HepG2 (cell line): ENCODE measurements at regions not wholly inside any gene's neighbourhood (a gene's known extent, or its start where the extent isn't known, plus 50 kb on each side); places are given as distances from the start of the nearest gene placed in this dataset.

Experiments used
- ATAC-seq: fragments of 200-7000 bp; cut with Tn5 transposase; 3 replicates; pipeline ENCODE4 v1.9.1; 2020; ENCODE audit warnings: mild to moderate bottlenecking, moderate library complexity
- BruUV-seq: library from RNA; stranded (reverse); fragments of 400-500 nt; replicated peaks from 2 replicates; lab custom pipeline; 2021; lab: Mats Ljungman, UMichigan
- CTCF ChIA-PET: fragments of 300-600 bp; formaldehyde crosslinking; extraction: SDS; loops from one replicate; lab custom pipeline; 2021; ENCODE audit warnings: low total read pairs, inconsistent platforms, low intra/inter-chr PET ratio; lab: Yijun Ruan, JAX
- POLR2A ChIA-PET: fragments of 350-600 bp; sonication (Branson Sonifier 250); formaldehyde crosslinking; loops from one replicate; lab custom pipeline; 2020; ENCODE audit warnings: antibody characterized with exemption, inconsistent platforms; lab: Yijun Ruan, JAX
- DNase-seq: peaks from one replicate; pipeline ENCODE4 v3.0.0-alpha.2; 2015; ENCODE audit warnings: low spot score
- FAIRE-seq: peaks from 3 replicates; lab custom pipeline; 2011; peaks lifted over from hg19 to GRCh38; lab: Jason Lieb, UNC
- H2AFZ ChIP-seq: one replicate; pipeline ENCODE4 v1.6.1; 2011; ENCODE audit warnings: low read length, inconsistent platforms
- H3K27ac ChIP-seq: fragments of 300-600 bp; 3 replicates; pipeline ENCODE4 v1.8.0; 2011; ENCODE audit warnings: mixed run types, mild to moderate bottlenecking, mixed read lengths, low read length, inconsistent platforms; ENCODE audit not compliant: insufficient read depth; ENCODE audit errors: extremely low read length
- H3K27me3 ChIP-seq, 2 experiments: fragments of 200-600 bp in 1 of 2; 2 replicates in 1 of 2; 3 replicates in 1 of 2; pipeline versions ENCODE4 v1.6.0 to v1.8.0; 2011; ENCODE audit warnings: low read length in 2 of 2, mild to moderate bottlenecking in 2 of 2, moderate library complexity in 2 of 2, inconsistent platforms in 1 of 2; ENCODE audit not compliant: insufficient read depth in 2 of 2, control insufficient read depth in 1 of 2
- H3K36me3 ChIP-seq, 2 experiments: fragments of 200-600 bp in 1 of 2; replicated peaks in 1 of 2; 2 replicates in 1 of 2; 3 replicates in 1 of 2; pipeline versions ENCODE4 v1.5.1 to v1.8.0; 2011; ENCODE audit warnings: low read length in 2 of 2, inconsistent platforms in 1 of 2; ENCODE audit not compliant: insufficient read depth in 2 of 2, control insufficient read depth in 1 of 2
- H3K4me1 ChIP-seq: 2 replicates; pipeline ENCODE4 v1.5.1; 2012; ENCODE audit warnings: low read length, inconsistent platforms; ENCODE audit not compliant: insufficient read depth
- H3K4me2 ChIP-seq: 2 replicates; pipeline ENCODE4 v1.6.0; 2011; ENCODE audit warnings: low read depth, low read length, inconsistent platforms
- H3K4me3 ChIP-seq, 3 experiments: fragments of 200-600 bp in 1 of 3; sonication (generic), shearing (Covaris generic) in 1 of 3; replicated peaks in 1 of 3; 2 replicates each; pipeline ENCODE4 v1.5.1; 2011 to 2016; ENCODE audit warnings: low read length in 3 of 3, inconsistent platforms in 2 of 3, low read depth in 2 of 3, mild to moderate bottlenecking in 2 of 3, control low read depth in 1 of 3, mixed read lengths in 1 of 3; ENCODE audit not compliant: insufficient read depth in 1 of 3
- H3K79me2 ChIP-seq: one replicate; pipeline ENCODE4 v1.6.1; 2011; ENCODE audit warnings: low read length, inconsistent platforms; ENCODE audit not compliant: insufficient read depth
- H3K9ac ChIP-seq: 2 replicates; pipeline ENCODE4 v1.6.0; 2011; ENCODE audit warnings: mild to moderate bottlenecking, low read depth, low read length, inconsistent platforms; ENCODE audit not compliant: insufficient read depth
- H3K9me3 ChIP-seq: 2 replicates; pipeline ENCODE4 v1.5.1; 2012; ENCODE audit warnings: mild to moderate bottlenecking, low read length
- H4K20me1 ChIP-seq: 2 replicates; pipeline ENCODE4 v1.6.0; 2011; ENCODE audit warnings: inconsistent platforms, mild to moderate bottlenecking, low read length, moderate library complexity; ENCODE audit not compliant: insufficient read depth
- GATA4 ChIP-seq: sonication (generic); IDR thresholded peaks from 2 replicates; pipeline ENCODE4 v1.6.1; 2016; ENCODE audit warnings: antibody characterized with exemption, low read depth, borderline replicate concordance
- HNRNPK ChIP-seq: fragments of 200-400 bp; formaldehyde crosslinking; IDR thresholded peaks from 2 replicates; pipeline ENCODE4 v1.6.1; 2018; ENCODE audit warnings: low read length, low read depth, moderate library complexity, mild to moderate bottlenecking; ENCODE audit not compliant: poor library complexity, severe bottlenecking
- MIER3 ChIP-seq: IDR thresholded peaks from 2 replicates; pipeline ENCODE4 v1.6.1; 2016; ENCODE audit warnings: missing compliant biosample characterization, borderline replicate concordance
- NRL ChIP-seq: sonication (generic); formaldehyde crosslinking; IDR thresholded peaks from 2 replicates; pipeline ENCODE4 v1.5.0; 2020; ENCODE audit warnings: missing genetic modification reagents, mild to moderate bottlenecking, moderate library complexity, borderline replicate concordance
- SP140L ChIP-seq: sonication (generic); formaldehyde crosslinking; IDR thresholded peaks from 2 replicates; pipeline ENCODE4 v1.4.0; 2020; ENCODE audit warnings: missing genetic modification reagents, borderline replicate concordance
- ZNF136 ChIP-seq: sonication (generic); formaldehyde crosslinking; IDR thresholded peaks from 2 replicates; pipeline ENCODE4 v1.8.1; 2022; ENCODE audit warnings: low read depth, mild to moderate bottlenecking, moderate library complexity, missing genetic modification reagents
- ZNF253 ChIP-seq: sonication (generic); formaldehyde crosslinking; IDR thresholded peaks from 2 replicates; pipeline ENCODE4 v1.8.0; 2022; ENCODE audit warnings: mild to moderate bottlenecking, missing genetic modification reagents, borderline replicate concordance
- ZNF816 ChIP-seq: sonication (generic); formaldehyde crosslinking; IDR thresholded peaks from 2 replicates; pipeline ENCODE4 v1.8.0; 2022; ENCODE audit warnings: missing genetic modification reagents, mild to moderate bottlenecking, borderline replicate concordance
- in situ Hi-C: cut with HindIII; loops from 2 replicates; pipeline ENCODE4 v1.10.0; 2017; ENCODE audit warnings: low pct_unique_long_range_greater_than_20kb; ENCODE audit not compliant: extremely low pct_ligation_motif_present
- intact Hi-C: fragments of 100-400 bp; cut with micrococcal nuclease; formaldehyde crosslinking; loops from one replicate; pipeline ENCODE4 v1.10.0; 2022; ENCODE audit not compliant: unreplicated experiment
- TF ChIP-seq, protein P1 (sequence below): IDR thresholded peaks from 2 replicates; pipeline ENCODE4 v1.6.1; 2012; ENCODE audit warnings: low read length, improper control_type of control experiment
- TF ChIP-seq, protein P2 (sequence below): sonication (generic); formaldehyde crosslinking; IDR thresholded peaks from 2 replicates; pipeline ENCODE4 v1.5.0; 2020; ENCODE audit warnings: missing genetic modification reagents, mild to moderate bottlenecking, borderline replicate concordance
- TF ChIP-seq, protein P3 (sequence below): IDR thresholded peaks from 2 replicates; pipeline ENCODE4 v1.6.1; 2016; ENCODE audit warnings: low read depth, missing genetic modification reagents, missing compliant biosample characterization
- TF ChIP-seq, protein P4 (sequence below): sonication (generic); IDR thresholded peaks from 2 replicates; pipeline ENCODE4 v1.6.1; 2016; ENCODE audit warnings: low read depth, borderline replicate concordance

DNA sequence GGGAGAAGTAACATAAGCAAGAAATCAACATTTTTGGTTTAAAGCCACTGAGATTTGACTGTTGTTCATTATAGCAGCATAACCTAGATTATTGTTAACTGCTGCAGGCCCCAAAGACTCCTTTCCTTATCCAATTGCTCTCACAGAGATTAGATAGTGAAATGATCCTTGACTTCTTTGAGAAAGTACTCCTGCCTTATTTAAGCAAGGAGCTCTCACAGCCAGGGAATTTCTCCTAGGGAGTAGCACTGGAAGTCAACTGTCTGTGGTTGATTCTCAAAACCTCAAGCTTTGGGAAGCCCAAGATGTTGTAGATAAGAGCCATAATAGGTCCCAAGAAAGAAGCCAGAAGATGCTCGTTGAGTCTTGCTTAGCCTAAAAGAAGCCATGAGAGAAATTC is 151.8 kb upstream of the TSC22D2 start (continued):
- TF ChIP-seq ZNF253 (CRISPR knock-in tag) (no peak), GATA4 (no peak), MIER3 (CRISPR knock-in tag) (no peak)

DNA sequence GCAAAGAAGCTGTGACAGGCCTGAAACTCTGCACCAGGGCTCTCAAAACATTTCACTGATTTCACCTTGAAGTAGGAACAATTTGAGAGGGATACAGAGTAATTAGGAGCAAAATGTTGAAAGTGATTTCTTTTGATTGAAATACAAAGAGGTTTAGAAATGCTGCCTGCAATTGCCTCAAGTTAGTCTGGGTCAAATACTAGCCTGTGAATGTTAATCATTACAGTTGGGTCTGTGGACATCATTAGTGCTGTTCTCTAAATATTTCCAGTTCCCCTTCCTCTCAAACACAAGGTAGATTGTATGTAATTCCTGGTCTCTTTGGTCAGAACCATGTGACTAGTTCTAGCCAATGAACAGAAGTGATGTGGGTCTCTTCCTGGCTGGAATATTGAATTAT is 152.3 kb upstream of the TSC22D2 start:
- H3K4me1 ChIP-seq: peaks cover 30% of the 10 kb centered on the region
- FAIRE-seq: no peak
- in situ Hi-C loops: no loop called here
- TF ChIP-seq NRL (no peak), SP140L (CRISPR knock-in tag) (no peak), ZNF816 (no peak), ZNF136 (CRISPR knock-in tag) (no peak), HNRNPK (no peak)
- TF ChIP-seq, protein P1, sequence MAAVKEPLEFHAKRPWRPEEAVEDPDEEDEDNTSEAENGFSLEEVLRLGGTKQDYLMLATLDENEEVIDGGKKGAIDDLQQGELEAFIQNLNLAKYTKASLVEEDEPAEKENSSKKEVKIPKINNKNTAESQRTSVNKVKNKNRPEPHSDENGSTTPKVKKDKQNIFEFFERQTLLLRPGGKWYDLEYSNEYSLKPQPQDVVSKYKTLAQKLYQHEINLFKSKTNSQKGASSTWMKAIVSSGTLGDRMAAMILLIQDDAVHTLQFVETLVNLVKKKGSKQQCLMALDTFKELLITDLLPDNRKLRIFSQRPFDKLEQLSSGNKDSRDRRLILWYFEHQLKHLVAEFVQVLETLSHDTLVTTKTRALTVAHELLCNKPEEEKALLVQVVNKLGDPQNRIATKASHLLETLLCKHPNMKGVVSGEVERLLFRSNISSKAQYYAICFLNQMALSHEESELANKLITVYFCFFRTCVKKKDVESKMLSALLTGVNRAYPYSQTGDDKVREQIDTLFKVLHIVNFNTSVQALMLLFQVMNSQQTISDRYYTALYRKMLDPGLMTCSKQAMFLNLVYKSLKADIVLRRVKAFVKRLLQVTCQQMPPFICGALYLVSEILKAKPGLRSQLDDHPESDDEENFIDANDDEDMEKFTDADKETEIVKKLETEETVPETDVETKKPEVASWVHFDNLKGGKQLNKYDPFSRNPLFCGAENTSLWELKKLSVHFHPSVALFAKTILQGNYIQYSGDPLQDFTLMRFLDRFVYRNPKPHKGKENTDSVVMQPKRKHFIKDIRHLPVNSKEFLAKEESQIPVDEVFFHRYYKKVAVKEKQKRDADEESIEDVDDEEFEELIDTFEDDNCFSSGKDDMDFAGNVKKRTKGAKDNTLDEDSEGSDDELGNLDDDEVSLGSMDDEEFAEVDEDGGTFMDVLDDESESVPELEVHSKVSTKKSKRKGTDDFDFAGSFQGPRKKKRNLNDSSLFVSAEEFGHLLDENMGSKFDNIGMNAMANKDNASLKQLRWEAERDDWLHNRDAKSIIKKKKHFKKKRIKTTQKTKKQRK: no peak
- TF ChIP-seq, protein P2, sequence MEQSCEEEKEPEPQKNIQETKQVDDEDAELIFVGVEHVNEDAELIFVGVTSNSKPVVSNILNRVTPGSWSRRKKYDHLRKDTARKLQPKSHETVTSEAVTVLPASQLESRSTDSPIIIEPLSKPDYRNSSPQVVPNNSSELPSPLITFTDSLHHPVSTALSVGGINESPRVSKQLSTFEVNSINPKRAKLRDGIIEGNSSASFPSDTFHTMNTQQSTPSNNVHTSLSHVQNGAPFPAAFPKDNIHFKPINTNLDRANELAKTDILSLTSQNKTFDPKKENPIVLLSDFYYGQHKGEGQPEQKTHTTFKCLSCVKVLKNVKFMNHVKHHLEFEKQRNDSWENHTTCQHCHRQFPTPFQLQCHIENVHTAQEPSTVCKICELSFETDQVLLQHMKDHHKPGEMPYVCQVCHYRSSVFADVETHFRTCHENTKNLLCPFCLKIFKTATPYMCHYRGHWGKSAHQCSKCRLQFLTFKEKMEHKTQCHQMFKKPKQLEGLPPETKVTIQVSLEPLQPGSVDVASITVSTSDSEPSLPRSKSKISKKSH (CRISPR knock-in tag): no peak
- TF ChIP-seq, protein P3, sequence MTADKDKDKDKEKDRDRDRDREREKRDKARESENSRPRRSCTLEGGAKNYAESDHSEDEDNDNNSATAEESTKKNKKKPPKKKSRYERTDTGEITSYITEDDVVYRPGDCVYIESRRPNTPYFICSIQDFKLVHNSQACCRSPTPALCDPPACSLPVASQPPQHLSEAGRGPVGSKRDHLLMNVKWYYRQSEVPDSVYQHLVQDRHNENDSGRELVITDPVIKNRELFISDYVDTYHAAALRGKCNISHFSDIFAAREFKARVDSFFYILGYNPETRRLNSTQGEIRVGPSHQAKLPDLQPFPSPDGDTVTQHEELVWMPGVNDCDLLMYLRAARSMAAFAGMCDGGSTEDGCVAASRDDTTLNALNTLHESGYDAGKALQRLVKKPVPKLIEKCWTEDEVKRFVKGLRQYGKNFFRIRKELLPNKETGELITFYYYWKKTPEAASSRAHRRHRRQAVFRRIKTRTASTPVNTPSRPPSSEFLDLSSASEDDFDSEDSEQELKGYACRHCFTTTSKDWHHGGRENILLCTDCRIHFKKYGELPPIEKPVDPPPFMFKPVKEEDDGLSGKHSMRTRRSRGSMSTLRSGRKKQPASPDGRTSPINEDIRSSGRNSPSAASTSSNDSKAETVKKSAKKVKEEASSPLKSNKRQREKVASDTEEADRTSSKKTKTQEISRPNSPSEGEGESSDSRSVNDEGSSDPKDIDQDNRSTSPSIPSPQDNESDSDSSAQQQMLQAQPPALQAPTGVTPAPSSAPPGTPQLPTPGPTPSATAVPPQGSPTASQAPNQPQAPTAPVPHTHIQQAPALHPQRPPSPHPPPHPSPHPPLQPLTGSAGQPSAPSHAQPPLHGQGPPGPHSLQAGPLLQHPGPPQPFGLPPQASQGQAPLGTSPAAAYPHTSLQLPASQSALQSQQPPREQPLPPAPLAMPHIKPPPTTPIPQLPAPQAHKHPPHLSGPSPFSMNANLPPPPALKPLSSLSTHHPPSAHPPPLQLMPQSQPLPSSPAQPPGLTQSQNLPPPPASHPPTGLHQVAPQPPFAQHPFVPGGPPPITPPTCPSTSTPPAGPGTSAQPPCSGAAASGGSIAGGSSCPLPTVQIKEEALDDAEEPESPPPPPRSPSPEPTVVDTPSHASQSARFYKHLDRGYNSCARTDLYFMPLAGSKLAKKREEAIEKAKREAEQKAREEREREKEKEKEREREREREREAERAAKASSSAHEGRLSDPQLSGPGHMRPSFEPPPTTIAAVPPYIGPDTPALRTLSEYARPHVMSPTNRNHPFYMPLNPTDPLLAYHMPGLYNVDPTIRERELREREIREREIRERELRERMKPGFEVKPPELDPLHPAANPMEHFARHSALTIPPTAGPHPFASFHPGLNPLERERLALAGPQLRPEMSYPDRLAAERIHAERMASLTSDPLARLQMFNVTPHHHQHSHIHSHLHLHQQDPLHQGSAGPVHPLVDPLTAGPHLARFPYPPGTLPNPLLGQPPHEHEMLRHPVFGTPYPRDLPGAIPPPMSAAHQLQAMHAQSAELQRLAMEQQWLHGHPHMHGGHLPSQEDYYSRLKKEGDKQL (CRISPR knock-in tag): no peak
- TF ChIP-seq, protein P4, sequence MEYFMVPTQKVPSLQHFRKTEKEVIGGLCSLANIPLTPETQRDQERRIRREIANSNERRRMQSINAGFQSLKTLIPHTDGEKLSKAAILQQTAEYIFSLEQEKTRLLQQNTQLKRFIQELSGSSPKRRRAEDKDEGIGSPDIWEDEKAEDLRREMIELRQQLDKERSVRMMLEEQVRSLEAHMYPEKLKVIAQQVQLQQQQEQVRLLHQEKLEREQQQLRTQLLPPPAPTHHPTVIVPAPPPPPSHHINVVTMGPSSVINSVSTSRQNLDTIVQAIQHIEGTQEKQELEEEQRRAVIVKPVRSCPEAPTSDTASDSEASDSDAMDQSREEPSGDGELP: no peak

More for the DNA sequence above, 152.3 kb upstream of the TSC22D2 start:
- no peak overlapping the region for H3K27ac ChIP-seq
- no TSS peak for BruUV-seq
- CTCF ChIA-PET: no interaction called here
- no peak overlapping the region for H3K4me3 ChIP-seq
- H3K4me2 ChIP-seq: no peak overlapping the region
- H3K9me3 ChIP-seq: no peaks in the 10 kb centered on the region
- POLR2A ChIA-PET: no interaction called here
- no peak overlapping the region for H3K9ac ChIP-seq
- DNase-seq (no peak), ATAC-seq (no peak; the same call in 2 of the 3 replicates)
- H3K27me3 ChIP-seq: peaks cover 0 to 2% of the 10 kb centered on the region in 2 experiments; a peak in 2 of 5 replicates
- H3K79me2 ChIP-seq: no peaks in the 10 kb centered on the region
- H4K20me1 ChIP-seq: no peaks in the 10 kb centered on the region
- H3K36me3 ChIP-seq: no peaks in the 10 kb centered on the region
- intact Hi-C loops: no loop called here
- no peak overlapping the region for H2AFZ ChIP-seq
